ENCODE measurements at regions not wholly inside any gene's neighbourhood (a gene's known extent, or its start where the extent isn't known, plus 50 kb on each side); places are given as distances from the start of the nearest gene placed in this dataset.

- TF ChIP-seq EZH2 (IDR thresholded peaks at IDR 0.05; ENCODE audit: insufficient read depth, poor library complexity, severe bottlenecking) (no peak), EZH2phosphoT487 (IDR thresholded peaks at IDR 0.05; ENCODE audit: insufficient read depth, low read depth) (no peak)
Measured at GRCh38 chr3:78281381-78281780, 1241.5 kb downstream of the ROBO2 start.

Measured in GM23248 (cell line).